H1 (cell line): ENCODE measurements at regions not wholly inside any gene's neighbourhood (a gene's known extent, or its start where the extent isn't known, plus 50 kb on each side); places are given as distances from the start of the nearest gene placed in this dataset.

ENCODE experiments used
- TCF12 ChIP-seq: IDR thresholded peaks from 2 replicates; pipeline ENCODE4 v1.6.1; 2011; ENCODE audit warnings: low read depth, mild to moderate bottlenecking, low read length

GRCh38 chrX:109920325-109920724 lies 82.6 kb upstream of the TMEM164 start (continued):
- no peak for TF ChIP-seq TCF12
- TF ChIP-seq, all 59 proteins: peak for 0
